ENCODE measurements at regions not wholly inside any gene's neighbourhood (a gene's known extent, or its start where the extent isn't known, plus 50 kb on each side); places are given as distances from the start of the nearest gene placed in this dataset.

DNA sequence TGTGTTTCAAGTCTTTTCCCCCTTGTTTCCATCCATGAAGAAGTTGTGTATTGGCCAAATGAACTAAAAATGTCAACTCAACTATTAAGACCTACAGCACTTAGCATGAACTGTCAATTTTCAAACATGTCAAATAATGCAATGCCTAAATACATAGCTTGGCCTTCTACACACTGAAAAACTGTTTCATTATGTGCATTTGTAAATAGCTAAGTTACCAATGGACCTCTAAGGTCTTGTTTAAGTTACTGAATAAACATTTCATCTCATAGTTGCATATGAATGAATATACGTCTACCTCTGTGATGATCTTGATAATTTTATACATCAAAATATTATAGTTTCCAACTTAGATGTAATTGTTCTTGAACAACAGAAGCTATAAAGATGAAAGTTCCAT, 744.5 kb downstream of the EFNB2 start:
- no peak for DNase-seq (ENCODE audit: low read depth)
- no peak overlapping the region for H3K4me3 ChIP-seq (ENCODE audit: control insufficient read depth, low read depth, low read length)
- TF ChIP-seq, protein P1, sequence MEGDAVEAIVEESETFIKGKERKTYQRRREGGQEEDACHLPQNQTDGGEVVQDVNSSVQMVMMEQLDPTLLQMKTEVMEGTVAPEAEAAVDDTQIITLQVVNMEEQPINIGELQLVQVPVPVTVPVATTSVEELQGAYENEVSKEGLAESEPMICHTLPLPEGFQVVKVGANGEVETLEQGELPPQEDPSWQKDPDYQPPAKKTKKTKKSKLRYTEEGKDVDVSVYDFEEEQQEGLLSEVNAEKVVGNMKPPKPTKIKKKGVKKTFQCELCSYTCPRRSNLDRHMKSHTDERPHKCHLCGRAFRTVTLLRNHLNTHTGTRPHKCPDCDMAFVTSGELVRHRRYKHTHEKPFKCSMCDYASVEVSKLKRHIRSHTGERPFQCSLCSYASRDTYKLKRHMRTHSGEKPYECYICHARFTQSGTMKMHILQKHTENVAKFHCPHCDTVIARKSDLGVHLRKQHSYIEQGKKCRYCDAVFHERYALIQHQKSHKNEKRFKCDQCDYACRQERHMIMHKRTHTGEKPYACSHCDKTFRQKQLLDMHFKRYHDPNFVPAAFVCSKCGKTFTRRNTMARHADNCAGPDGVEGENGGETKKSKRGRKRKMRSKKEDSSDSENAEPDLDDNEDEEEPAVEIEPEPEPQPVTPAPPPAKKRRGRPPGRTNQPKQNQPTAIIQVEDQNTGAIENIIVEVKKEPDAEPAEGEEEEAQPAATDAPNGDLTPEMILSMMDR (conservative IDR thresholded peaks at IDR 0.05; ENCODE audit: control insufficient read depth, insufficient read depth, low read depth, low read length) = no peak

DNA sequence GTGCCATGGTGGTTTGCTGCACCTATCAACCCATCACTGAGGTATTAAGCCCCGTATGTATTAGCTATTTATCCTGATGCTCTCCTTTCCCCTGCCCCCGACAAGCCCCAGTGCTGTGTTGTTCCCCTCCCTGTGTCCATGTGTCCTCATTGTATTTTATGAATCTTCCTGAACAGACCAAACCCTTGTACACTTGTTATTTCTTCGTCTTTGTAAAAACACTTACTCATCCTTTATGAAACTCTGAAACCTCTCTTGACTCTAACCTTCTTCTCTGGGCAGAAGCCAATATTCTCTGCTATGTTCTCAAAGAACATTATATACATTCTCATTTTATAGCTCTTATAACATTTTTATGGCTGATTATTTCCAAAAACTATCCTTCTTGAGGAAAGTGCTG, 746.9 kb downstream of the EFNB2 start:
- H3K4me3 ChIP-seq (ENCODE audit: control insufficient read depth, low read depth, low read length) = no peak overlapping the region
- TF ChIP-seq, protein P1 (conservative IDR thresholded peaks at IDR 0.05; ENCODE audit: control insufficient read depth, insufficient read depth, low read depth, low read length) = no peak
- no peak for DNase-seq (ENCODE audit: low read depth)

DNA sequence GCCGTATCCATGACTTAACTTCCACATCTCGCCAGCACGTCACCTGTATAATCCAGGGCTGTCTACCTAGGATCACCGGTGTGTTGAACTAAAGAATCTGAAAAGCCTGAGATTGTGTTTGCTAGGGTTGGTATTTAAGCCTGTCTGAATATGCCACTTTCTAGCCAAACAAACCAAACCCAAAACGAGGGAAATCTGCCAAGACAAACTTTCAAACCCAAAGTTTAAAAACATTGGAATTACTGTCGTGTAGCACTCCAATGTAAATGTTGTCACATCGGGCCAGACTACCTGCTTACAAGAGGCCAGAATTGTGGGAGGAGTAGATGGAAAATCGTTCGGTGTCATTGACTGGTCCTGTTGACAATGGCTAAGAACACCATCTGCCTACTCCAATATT, 747.8 kb downstream of the EFNB2 start:
- DNase-seq (ENCODE audit: low read depth) = no peak
- H3K4me3 ChIP-seq (ENCODE audit: control insufficient read depth, low read depth, low read length) = no peak overlapping the region
- TF ChIP-seq, protein P1 (conservative IDR thresholded peaks at IDR 0.05; ENCODE audit: control insufficient read depth, insufficient read depth, low read depth, low read length) = no peak

DNA sequence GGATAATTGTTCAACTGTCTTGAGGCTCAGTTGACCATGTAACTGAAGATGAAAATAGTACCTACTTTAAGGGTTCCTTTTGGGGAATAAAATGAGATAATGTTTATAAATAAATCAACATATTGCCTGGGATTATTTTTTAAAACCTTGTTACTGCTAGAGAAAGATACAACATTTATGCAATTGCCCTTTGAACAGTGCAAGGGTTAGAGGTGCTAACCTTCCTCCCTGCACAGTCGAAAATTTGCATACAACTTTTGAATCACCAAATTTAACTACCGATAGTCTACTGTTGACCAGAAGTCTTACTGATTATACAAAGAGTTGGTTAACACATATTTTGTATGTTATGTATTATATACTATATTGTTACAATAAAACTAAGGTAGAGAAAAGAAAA, 750.0 kb downstream of the EFNB2 start:
- TF ChIP-seq, protein P1 (conservative IDR thresholded peaks at IDR 0.05; ENCODE audit: control insufficient read depth, insufficient read depth, low read depth, low read length) = no peak
- no peak for DNase-seq (ENCODE audit: low read depth)
- no peak overlapping the region for H3K4me3 ChIP-seq (ENCODE audit: control insufficient read depth, low read depth, low read length)

DNA sequence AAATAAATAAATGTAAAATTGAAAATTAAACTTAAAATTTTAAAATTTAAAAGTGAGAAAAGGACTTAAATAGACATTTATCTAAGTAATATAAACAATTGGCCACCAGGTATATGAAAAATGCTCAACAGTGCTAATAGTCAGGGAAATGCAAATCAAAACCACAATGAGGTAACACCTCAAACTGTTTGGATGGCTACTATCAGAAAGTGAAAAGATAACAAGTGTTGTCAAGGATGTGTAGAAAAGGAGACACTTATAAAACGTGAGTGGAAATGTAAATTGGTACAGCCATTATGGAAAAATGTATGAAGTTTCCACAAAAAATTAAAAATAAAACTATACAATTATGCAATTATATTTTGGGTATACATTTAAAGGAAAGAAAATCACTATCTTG, 752.2 kb downstream of the EFNB2 start:
- TF ChIP-seq, protein P1 (conservative IDR thresholded peaks at IDR 0.05; ENCODE audit: control insufficient read depth, insufficient read depth, low read depth, low read length) = no peak
- H3K4me3 ChIP-seq (ENCODE audit: control insufficient read depth, low read depth, low read length) = no peak overlapping the region
- DNase-seq (ENCODE audit: low read depth) = no peak

DNA sequence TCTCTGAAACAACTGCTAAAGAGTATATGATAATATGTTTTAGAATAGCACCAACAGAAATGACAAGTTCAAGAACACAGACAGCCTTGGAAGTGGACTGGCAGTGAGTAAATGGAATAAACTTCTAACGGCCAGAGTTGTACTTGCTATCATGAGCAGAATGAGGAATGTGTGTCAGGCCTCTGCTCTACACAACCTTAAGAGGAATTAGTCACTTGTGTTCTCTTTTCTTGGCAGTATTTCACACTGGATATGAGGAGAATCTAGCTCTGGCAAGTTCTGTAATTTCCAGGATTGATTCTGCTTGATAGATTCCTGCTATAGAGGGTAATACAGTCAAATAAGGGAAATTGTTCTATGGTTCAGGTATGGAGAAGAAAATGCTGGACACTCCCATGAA, 757.3 kb downstream of the EFNB2 start:
- DNase-seq (ENCODE audit: low read depth) = peak; percentile 1
- H3K4me3 ChIP-seq (ENCODE audit: control insufficient read depth, low read depth, low read length) = no peak overlapping the region
- TF ChIP-seq, protein P1 (conservative IDR thresholded peaks at IDR 0.05; ENCODE audit: control insufficient read depth, insufficient read depth, low read depth, low read length) = no peak
